DMS79 (cell line): ENCODE measurements at regions not wholly inside any gene's neighbourhood (a gene's known extent, or its start where the extent isn't known, plus 50 kb on each side); places are given as distances from the start of the nearest gene placed in this dataset.

Experiments
- DNase-seq: peaks from one replicate; lab custom pipeline; 2025; lab: John Stamatoyannopoulos, UW

GRCh38 chr5:118279540-118280294 is 708.6 kb downstream of the DTWD2 start:
- DNase-seq: no peak

GRCh38 chr5:118270526-118270925 is 717.8 kb downstream of the DTWD2 start:
- no peak for DNase-seq

- no peak for DNase-seq
Observed at GRCh38 chr5:118258223-118258622, 730.1 kb downstream of the DTWD2 start.

- DNase-seq: no peak
Observed at GRCh38 chr5:118257066-118257465, 731.3 kb downstream of the DTWD2 start.

GRCh38 chr5:118253225-118254061 is 734.9 kb downstream of the DTWD2 start:
- no peak for DNase-seq

- DNase-seq: no peak
Observed at GRCh38 chr5:118249386-118249785, 739.0 kb downstream of the DTWD2 start.

- no peak for DNase-seq
Observed at GRCh38 chr5:118247458-118247857, 740.9 kb downstream of the DTWD2 start.

GRCh38 chr5:118243613-118244012 is 744.7 kb downstream of the DTWD2 start:
- DNase-seq: no peak

GRCh38 chr5:118243068-118243467 is 745.3 kb downstream of the DTWD2 start:
- DNase-seq: no peak

- DNase-seq: no peak
Observed at GRCh38 chr5:118236108-118236849, 752.1 kb downstream of the DTWD2 start.

GRCh38 chr5:118233606-118234005 is 754.7 kb downstream of the DTWD2 start:
- DNase-seq: no peak

- no peak for DNase-seq
Observed at GRCh38 chr5:118228489-118228888, 759.9 kb downstream of the DTWD2 start.

- no peak for DNase-seq
Observed at GRCh38 chr5:118224546-118224945, 763.8 kb downstream of the DTWD2 start.

GRCh38 chr5:118220556-118221195 is 767.7 kb downstream of the DTWD2 start:
- no peak for DNase-seq

GRCh38 chr5:118211606-118212005 is 776.7 kb downstream of the DTWD2 start:
- no peak for DNase-seq

- DNase-seq: no peak
Observed at GRCh38 chr5:118208031-118208453, 780.3 kb downstream of the DTWD2 start.

GRCh38 chr5:118199801-118200200 is 788.5 kb downstream of the DTWD2 start:
- no peak for DNase-seq

- DNase-seq: no peak
Observed at GRCh38 chr5:118196229-118196628, 792.1 kb downstream of the DTWD2 start.

GRCh38 chr5:118195211-118195610 is 793.1 kb downstream of the DTWD2 start:
- no peak for DNase-seq

GRCh38 chr5:118193194-118193905 is 795.0 kb downstream of the DTWD2 start:
- no peak for DNase-seq

- DNase-seq: no peak
Observed at GRCh38 chr5:118185018-118185417, 803.3 kb downstream of the DTWD2 start.
